ENCODE measurements at regions not wholly inside any gene's neighbourhood (a gene's known extent, or its start where the extent isn't known, plus 50 kb on each side); places are given as distances from the start of the nearest gene placed in this dataset.

GRCh38 chr3:35522450-35522849 lies 116.9 kb upstream of the ARPP21 start:
- no peak for DNase-seq

- no peak for DNase-seq
These were observed 116.3 kb upstream of the ARPP21 start for GRCh38 chr3:35523074-35523473.

GRCh38 chr3:35523838-35524237 lies 115.5 kb upstream of the ARPP21 start:
- peak; percentile 36 for DNase-seq

- DNase-seq, result no peak
These were observed 114.5 kb upstream of the ARPP21 start for GRCh38 chr3:35524856-35525255.

- no peak for DNase-seq
These were observed 110.6 kb upstream of the ARPP21 start for GRCh38 chr3:35528728-35529127.

GRCh38 chr3:35529337-35529736 lies 110.0 kb upstream of the ARPP21 start:
- no peak for DNase-seq

GRCh38 chr3:35537265-35537664 lies 102.1 kb upstream of the ARPP21 start:
- DNase-seq, result peak; percentile 54

GRCh38 chr3:35544976-35545375 lies 94.3 kb upstream of the ARPP21 start:
- DNase-seq, result no peak

GRCh38 chr3:35549690-35550089 lies 89.6 kb upstream of the ARPP21 start:
- DNase-seq, result no peak

- DNase-seq, result no peak
These were observed 77.2 kb upstream of the ARPP21 start for GRCh38 chr3:35562141-35562540.

- DNase-seq, result no peak
These were observed 74.3 kb upstream of the ARPP21 start for GRCh38 chr3:35565048-35565447.
